ENCODE measurements at regions not wholly inside any gene's neighbourhood (a gene's known extent, or its start where the extent isn't known, plus 50 kb on each side); places are given as distances from the start of the nearest gene placed in this dataset.

DNA sequence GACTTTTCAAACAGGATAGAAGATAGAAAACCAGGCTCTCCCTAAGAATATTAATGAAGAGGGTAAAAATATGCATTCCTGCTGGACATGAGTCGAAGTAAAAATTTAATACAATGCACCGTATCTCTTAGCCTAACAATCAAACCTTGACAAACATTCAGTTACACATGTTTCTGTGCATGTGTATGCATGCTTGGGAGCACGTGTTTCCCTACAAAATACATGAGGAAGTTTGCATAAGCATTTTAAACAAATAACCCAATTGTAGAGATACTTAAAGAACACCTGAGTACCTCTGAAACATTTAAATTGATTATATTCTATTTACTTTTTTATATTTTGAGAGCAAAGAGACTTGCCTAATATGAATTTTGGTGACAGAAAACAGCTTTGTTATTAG lies 1763.7 kb upstream of the SEL1L start:
- TF ChIP-seq, protein P1, sequence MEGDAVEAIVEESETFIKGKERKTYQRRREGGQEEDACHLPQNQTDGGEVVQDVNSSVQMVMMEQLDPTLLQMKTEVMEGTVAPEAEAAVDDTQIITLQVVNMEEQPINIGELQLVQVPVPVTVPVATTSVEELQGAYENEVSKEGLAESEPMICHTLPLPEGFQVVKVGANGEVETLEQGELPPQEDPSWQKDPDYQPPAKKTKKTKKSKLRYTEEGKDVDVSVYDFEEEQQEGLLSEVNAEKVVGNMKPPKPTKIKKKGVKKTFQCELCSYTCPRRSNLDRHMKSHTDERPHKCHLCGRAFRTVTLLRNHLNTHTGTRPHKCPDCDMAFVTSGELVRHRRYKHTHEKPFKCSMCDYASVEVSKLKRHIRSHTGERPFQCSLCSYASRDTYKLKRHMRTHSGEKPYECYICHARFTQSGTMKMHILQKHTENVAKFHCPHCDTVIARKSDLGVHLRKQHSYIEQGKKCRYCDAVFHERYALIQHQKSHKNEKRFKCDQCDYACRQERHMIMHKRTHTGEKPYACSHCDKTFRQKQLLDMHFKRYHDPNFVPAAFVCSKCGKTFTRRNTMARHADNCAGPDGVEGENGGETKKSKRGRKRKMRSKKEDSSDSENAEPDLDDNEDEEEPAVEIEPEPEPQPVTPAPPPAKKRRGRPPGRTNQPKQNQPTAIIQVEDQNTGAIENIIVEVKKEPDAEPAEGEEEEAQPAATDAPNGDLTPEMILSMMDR (IDR thresholded peaks at IDR 0.05), result no peak
- no peak for TF ChIP-seq EP300 (IDR thresholded peaks at IDR 0.05)

Measured in sigmoid colon (tissue), 4 donors.